ENCODE measurements at regions not wholly inside any gene's neighbourhood (a gene's known extent, or its start where the extent isn't known, plus 50 kb on each side); places are given as distances from the start of the nearest gene placed in this dataset.

- TF ChIP-seq POLR2A (IDR thresholded peaks at IDR 0.05; ENCODE audit: low read length) (no peak), GATA1 (IDR thresholded peaks at IDR 0.05; ENCODE audit: low read depth, low read length) (no peak)
Measured at GRCh38 chr5:124924729-124925128, 178.3 kb upstream of the ZNF608 start.

Measured in erythroblast (primary cell).